ENCODE measurements at regions not wholly inside any gene's neighbourhood (a gene's known extent, or its start where the extent isn't known, plus 50 kb on each side); places are given as distances from the start of the nearest gene placed in this dataset.
A peak's percentile ranks its signal among the peaks of the same experiment; 100 is the strongest.
"Not testable (repeated sequence)": the region's sequence is repeated elsewhere in the genome, so short reads cannot be mapped to it uniquely, and the experiment has no call there.

GRCh38 chr1:70672442-70672888 lies 261.4 kb downstream of the CTH start:
- no peak for DNase-seq (ENCODE audit: low read depth)

GRCh38 chr1:70674941-70675685 lies 264.0 kb downstream of the CTH start:
- DNase-seq (ENCODE audit: low read depth), result no peak

DNA sequence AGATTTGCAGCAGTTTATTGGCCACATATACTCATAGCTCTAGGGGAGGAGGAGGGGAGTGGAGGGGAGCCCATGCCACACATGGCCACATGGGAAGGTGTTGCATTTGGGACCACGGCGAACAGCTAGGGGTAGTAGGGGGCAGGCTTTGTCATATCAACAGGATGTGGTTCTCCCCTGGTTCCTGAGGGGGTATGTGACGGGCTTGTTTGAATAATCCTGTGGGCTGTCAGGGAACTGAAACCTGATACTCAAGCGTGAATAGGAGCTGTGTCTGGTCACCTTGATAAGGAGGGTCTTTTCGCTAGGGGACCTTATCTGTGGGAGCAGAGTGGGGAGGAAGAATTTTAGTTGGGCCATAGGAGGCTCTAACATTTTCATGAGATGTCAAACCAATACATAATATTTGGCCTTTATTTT lies 264.7 kb downstream of the CTH start:
- DNase-seq (ENCODE audit: low read depth), result no peak

GRCh38 chr1:70685300-70686286 lies 274.5 kb downstream of the CTH start:
- peak; percentile 17 for DNase-seq (ENCODE audit: low read depth)

DNA sequence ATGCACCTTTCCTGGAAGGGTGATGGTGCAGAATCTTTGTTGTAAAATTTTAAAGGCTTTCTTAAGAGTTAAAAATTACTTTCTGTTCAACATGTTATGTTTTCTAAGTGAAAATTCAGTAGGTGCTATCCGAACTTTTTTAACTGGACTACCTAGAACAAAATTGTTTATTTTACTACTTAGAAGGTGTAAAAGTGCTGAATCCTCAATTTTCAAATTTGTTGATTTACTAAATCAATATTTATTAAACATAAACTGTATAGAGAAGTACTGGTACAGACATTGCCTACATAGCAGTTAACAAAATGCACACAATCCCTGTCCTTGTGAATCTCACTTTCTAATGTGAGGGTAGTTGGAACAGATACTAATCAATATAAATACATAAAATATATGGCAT lies 277.5 kb downstream of the CTH start:
- DNase-seq (ENCODE audit: low read depth), result no peak

- no peak for DNase-seq (ENCODE audit: low read depth)
Observed at GRCh38 chr1:70706381-70707037, 295.4 kb downstream of the CTH start.

DNA sequence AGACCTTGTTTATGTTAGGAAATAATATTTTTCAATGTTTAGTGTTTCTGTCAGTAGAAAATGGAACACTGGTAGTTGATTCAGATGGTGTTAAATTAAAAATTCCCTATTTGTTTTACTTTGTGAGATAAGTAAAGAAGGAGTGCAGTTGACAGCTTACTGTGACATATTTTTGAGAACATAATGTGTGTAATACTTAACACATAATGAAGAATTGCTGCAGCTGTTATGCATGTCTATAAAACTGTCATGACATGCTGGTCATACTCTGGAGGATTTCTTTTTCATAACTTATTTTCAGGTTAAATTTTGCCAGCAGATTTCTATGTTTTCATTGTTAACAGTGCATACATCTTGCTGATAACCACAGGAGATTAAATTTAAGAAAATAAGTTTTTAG lies 296.1 kb downstream of the CTH start:
- DNase-seq (ENCODE audit: low read depth), result no peak

DNA sequence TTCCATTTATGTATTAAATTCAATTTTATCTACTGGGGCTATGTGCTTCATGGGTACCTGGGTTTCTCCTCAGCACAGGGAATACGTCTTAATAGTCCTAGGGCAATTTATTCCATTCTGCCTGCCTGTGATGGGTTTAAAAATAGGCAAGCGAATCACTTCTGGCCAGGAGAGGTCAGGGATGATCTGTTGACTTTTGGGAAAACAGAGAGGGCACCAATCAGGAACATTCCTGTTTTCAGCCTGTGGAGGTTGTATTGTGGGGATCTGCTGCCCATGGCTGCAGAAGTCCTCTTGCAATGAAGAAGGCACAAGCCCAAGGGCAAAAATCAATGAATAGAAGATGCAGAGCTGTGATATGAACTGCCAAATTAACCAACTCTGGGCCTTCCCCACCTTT lies 303.1 kb downstream of the CTH start:
- DNase-seq (ENCODE audit: low read depth), result no peak

GRCh38 chr1:70717211-70717610 lies 306.1 kb downstream of the CTH start:
- DNase-seq (ENCODE audit: low read depth), result no peak

DNA sequence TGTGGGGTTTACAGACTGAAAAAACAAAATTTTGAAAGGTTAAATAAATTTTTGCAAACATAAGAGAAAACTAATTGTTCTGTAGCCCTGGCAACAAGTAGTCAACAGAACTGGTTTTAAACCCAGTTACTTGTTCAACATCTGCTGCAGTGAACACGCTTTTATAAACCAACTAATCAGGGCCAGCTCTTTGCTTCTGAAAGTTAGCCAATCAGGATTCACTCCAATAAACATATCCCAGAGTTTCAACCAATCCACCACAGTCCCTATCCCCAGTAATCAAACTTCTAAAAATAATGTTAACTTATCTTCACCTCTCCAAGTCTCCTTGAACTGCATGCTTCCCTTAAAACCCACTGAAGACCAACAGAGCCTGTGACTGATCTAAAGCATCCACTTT lies 306.6 kb downstream of the CTH start:
- DNase-seq (ENCODE audit: low read depth), result no peak

DNA sequence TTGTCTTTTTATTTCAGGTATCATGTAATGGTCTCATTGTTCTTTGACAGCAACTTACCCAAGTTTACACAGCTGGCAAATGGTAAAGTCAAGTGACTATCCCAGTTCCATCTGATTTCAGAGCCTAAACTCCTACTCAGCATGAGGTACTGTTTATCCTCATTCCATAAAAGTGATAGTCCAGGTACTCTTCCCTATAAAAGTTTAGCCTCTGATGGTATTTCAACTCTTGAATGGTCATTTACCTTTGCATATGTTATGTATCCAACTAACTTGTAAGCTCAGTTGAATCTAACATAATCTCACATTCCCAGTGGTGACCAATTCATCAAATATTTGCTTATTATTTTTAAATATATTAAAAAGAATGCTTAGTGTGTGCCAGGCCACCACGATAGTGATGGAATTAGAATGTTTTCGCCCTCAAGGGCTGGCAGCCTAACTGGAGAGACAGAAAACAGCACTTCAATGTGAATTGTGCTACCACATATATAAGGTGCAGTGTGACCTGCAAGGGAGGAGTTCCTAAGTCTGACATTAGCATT lies 307.1 kb downstream of the CTH start:
- no peak for DNase-seq (ENCODE audit: low read depth)

- DNase-seq (ENCODE audit: low read depth), result no peak
Observed at GRCh38 chr1:70719154-70719553, 308.1 kb downstream of the CTH start.

GRCh38 chr1:70720109-70720508 lies 309.0 kb downstream of the CTH start:
- no peak for DNase-seq (ENCODE audit: low read depth)

DNA sequence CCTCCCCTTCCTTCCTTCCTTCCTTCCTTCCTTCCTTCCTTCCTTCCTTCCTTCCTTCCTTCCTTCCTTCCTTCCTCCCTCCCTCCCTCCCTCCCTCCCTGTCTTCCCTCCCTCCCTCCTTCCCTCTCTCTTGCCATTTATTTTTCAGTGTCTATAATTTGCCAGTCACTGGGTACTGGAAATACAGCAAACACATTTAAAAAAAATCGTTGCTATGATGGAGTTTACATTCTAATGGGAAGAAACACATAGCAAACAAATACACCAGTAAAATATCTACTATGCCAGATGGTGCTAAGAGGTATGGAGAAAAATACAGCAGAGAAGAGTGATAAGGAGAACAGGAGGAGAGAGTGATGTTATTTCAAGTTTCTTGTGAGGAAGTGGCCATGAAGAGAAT lies 309.5 kb downstream of the CTH start:
- no peak for DNase-seq (ENCODE audit: low read depth)

- DNase-seq (ENCODE audit: low read depth), result no peak
Observed at GRCh38 chr1:70727886-70728489, 316.9 kb downstream of the CTH start.

DNA sequence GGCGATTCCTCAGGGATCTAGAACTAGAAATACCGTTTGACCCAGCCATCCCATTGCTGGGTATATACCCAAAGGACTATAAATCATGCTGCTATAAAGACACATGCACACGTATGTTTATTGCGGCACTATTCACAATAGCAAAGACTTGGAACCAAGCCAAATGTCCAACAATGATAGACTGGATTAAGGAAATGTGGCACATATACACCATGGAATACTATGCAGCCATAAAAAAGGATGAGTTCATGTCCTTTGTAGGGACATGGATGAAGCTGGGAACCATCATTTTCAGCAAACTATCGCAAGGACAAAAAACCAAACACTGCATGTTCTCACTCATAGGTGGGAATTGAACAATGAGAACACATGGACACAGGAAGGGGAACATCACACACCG lies 311.1 kb downstream of the PTGER3 start:
- DNase-seq (ENCODE audit: low read depth), result not testable (repeated sequence)

- DNase-seq (ENCODE audit: low read depth), result no peak
Observed at GRCh38 chr1:70737125-70737524, 310.5 kb downstream of the PTGER3 start.

DNA sequence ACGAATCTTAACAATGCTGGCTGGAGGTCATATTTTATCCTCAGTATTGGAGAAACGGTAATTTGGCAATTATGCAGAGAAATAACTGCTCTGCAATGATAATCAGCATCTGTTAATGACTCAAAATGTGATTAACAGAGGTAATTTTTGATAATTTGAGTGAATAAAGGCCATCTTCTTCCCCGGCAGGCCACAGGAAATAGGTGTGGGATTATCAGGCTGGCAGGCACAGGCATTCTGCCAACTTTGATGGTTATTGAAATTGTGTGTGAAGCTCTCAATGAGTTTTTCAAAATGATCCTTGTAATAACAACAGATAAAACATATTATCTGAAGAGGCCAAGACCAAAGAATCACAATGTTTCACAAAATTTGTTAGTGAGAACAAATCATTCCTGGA lies 309.0 kb downstream of the PTGER3 start:
- DNase-seq (ENCODE audit: low read depth), result no peak

- no peak for DNase-seq (ENCODE audit: low read depth)
Observed at GRCh38 chr1:70745199-70745598, 302.4 kb downstream of the PTGER3 start.

- not testable (repeated sequence) for DNase-seq (ENCODE audit: low read depth)
Observed at GRCh38 chr1:70746062-70746461, 301.6 kb downstream of the PTGER3 start.

DNA sequence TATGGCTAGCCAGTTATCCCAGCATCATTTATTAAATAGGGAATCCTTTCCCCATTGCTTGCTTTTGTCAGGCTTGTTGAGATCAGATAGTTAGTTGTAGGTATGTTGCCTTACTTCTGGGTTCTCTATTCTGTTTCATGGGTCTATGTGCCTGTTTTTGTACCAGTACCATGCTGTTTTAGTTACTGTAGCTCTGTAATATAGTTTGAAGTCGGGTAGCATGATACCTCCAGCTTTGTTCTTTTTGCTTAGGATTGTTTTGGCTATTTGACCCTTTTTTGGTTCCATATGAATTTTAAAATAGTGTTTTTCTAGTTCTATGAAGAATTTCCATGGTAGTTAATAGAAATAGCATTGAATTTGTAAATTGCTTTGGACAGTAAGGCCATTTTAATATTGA lies 300.5 kb downstream of the PTGER3 start:
- not testable (repeated sequence) for DNase-seq (ENCODE audit: low read depth)

Measured in stimulated activated CD8-positive, alpha-beta memory T cell treated with anti-CD3 and anti-CD28 coated beads, Interleukin-4, amount 100 ng/mL, for 24 hours (primary cell).